HUES64 (cell line): ENCODE measurements at regions not wholly inside any gene's neighbourhood (a gene's known extent, or its start where the extent isn't known, plus 50 kb on each side); places are given as distances from the start of the nearest gene placed in this dataset.

Experiments
- H3K27ac ChIP-seq: 2 replicates; pipeline ENCODE4 v1.7.0; 2013; ENCODE audit warnings: low read depth, low read length, inconsistent platforms
- H3K27me3 ChIP-seq: 2 replicates; pipeline ENCODE4 v1.6.1; 2013; ENCODE audit warnings: mild to moderate bottlenecking, low read length; ENCODE audit not compliant: insufficient read depth
- H3K36me3 ChIP-seq: 2 replicates; pipeline ENCODE4 v1.6.1; 2013; ENCODE audit warnings: mild to moderate bottlenecking, low read length; ENCODE audit not compliant: insufficient read depth
- H3K4me1 ChIP-seq: 2 replicates; pipeline ENCODE4 v1.6.1; 2013; ENCODE audit warnings: mild to moderate bottlenecking, low read length, moderate library complexity; ENCODE audit not compliant: insufficient read depth
- H3K4me3 ChIP-seq: 2 replicates; pipeline ENCODE4 v1.5.1; 2013; ENCODE audit warnings: mild to moderate bottlenecking, low read length, moderate library complexity
- H3K9ac ChIP-seq: 2 replicates; pipeline ENCODE4 v1.6.1; 2013; ENCODE audit warnings: mild to moderate bottlenecking, low read depth, low read length
- H3K9me3 ChIP-seq: 2 replicates; pipeline ENCODE4 v1.6.1; 2013; ENCODE audit warnings: low read depth, low read length; ENCODE audit not compliant: insufficient read depth
- WGBS: fragments of 150-250, 120-280 bp; methylation state at CpG from one replicate; pipeline ENCODE4 v1.1.7; 2013; ENCODE audit warnings: missing lambda C conversion rate; 5-methylcytosine and 5-hydroxymethylcytosine counted together

DNA sequence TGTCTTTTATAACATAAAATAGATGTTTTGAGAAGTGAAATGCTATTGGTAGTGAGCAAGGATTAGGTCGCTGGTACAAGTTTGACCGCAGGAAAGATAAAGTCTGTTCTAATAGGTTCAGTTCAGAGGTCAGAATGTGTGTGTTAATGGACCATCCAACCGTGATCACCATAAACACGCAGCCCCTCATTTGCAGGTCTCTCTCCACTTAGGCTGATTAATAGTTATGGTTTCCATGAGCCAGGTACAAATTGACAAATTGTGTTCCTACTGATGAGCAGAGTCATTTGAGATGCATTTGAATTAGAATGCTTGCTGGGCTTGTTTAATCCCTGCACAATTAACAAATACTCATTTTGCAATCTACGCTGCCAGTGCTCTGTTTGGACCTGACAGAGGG, 318.1 kb upstream of the GOT2 start:
- Histone ChIP-seq H3K27me3 (no peaks in the 10 kb centered on the region), H3K4me1 (no peaks in the 10 kb centered on the region), H3K4me3 (no peak overlapping the region), H3K36me3 (no peaks in the 10 kb centered on the region), H3K27ac (no peak overlapping the region), H3K9ac (no peak overlapping the region), H3K9me3 (no peaks in the 10 kb centered on the region)
- 92% methylated on average over 5 of the region's 5 CpGs for WGBS

DNA sequence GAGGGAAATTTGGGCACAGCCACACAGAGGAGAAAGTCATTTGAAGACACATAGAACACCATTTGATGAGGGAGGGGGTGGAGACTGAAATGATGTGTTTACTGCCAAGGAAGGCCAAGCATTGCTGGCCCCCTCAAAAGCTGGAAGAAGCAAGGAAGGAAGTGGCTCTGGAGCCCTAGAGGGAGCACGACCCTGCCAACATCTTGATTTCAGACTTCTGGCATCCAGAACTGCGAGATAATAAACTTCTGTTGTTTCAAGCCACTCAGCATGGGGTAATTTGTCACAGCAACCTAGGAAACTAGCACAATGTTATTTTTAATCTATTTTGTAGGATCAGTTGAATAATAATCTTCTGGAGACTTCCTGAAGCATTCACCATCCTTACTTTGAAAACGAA, 314.8 kb upstream of the GOT2 start:
- no peaks in the 10 kb centered on the region for H3K27me3 ChIP-seq
- 80% methylated on average over 2 of the region's 3 CpGs for WGBS
- H3K36me3 ChIP-seq = no peaks in the 10 kb centered on the region
- no peaks in the 10 kb centered on the region for H3K9me3 ChIP-seq
- H3K4me3 ChIP-seq = no peak overlapping the region
- H3K9ac ChIP-seq = no peak overlapping the region
- no peak overlapping the region for H3K27ac ChIP-seq
- no peaks in the 10 kb centered on the region for H3K4me1 ChIP-seq

- Histone ChIP-seq H3K9me3 (no peaks in the 10 kb centered on the region), H3K27ac (no peak overlapping the region), H3K4me1 (no peaks in the 10 kb centered on the region), H3K9ac (no peak overlapping the region), H3K36me3 (no peaks in the 10 kb centered on the region), H3K4me3 (no peak overlapping the region), H3K27me3 (no peaks in the 10 kb centered on the region)
- WGBS = 78% methylated on average over 4 of the region's 4 CpGs
These were observed 313.0 kb upstream of the GOT2 start for GRCh38 chr16:59047114-59047513.

GRCh38 chr16:59046335-59046734, 312.2 kb upstream of the GOT2 start:
- Histone ChIP-seq H3K27me3 (no peaks in the 10 kb centered on the region), H3K4me3 (no peak overlapping the region), H3K4me1 (no peaks in the 10 kb centered on the region), H3K9ac (no peak overlapping the region), H3K36me3 (no peaks in the 10 kb centered on the region), H3K27ac (no peak overlapping the region), H3K9me3 (no peaks in the 10 kb centered on the region)
- WGBS = 97% methylated on average over 4 of the region's 4 CpGs

- no peaks in the 10 kb centered on the region for H3K9me3 ChIP-seq
- no peak overlapping the region for H3K9ac ChIP-seq
- WGBS = 93% methylated on average over 2 of the region's 4 CpGs
- no peaks in the 10 kb centered on the region for H3K4me1 ChIP-seq
- no peak overlapping the region for H3K27ac ChIP-seq
- no peak overlapping the region for H3K4me3 ChIP-seq
- H3K27me3 ChIP-seq = no peaks in the 10 kb centered on the region
- H3K36me3 ChIP-seq = no peaks in the 10 kb centered on the region
These were observed 311.4 kb upstream of the GOT2 start for GRCh38 chr16:59045501-59045900.

DNA sequence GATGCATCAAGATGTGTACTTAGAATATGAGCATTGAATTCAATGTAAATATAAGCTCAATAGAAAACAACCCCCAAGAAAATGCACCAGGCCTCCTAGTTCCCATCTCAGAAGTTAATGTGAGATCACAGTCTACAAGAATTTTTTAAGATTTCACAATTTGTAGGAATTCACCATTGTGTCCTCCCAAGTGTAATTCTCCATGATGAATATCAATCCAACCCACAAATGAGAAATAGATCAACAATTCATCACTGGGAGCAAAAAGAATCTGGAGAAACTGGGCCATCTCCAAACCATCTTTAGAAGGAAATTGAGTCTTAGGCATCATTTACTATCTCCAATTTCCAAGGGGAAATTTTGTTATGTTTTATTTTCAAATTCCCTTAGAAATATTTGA, 310.5 kb upstream of the GOT2 start:
- no peaks in the 10 kb centered on the region for H3K36me3 ChIP-seq
- H3K9ac ChIP-seq = no peak overlapping the region
- no peak overlapping the region for H3K4me3 ChIP-seq
- H3K4me1 ChIP-seq = no peaks in the 10 kb centered on the region
- H3K27ac ChIP-seq = no peak overlapping the region
- no peaks in the 10 kb centered on the region for H3K9me3 ChIP-seq
- no peaks in the 10 kb centered on the region for H3K27me3 ChIP-seq

DNA sequence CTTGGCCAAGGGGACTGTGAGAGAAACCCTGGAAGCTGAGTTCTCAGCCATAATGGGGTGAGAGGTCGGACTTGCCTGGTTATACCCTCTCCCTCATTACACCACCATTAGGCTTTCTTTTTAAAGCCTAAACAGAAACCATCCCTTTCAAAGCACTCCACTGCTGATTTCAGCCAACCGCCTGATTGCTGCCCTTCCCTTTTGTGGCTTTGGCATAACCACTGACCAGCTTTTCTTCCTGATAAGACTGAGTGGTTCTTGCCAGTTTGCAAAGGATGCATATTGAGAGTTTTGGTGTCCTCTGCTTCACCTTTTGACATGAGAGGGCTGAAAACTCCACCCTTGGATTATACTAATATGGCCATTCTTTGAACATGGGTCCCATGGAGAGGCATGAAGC, 308.2 kb upstream of the GOT2 start:
- no peaks in the 10 kb centered on the region for H3K36me3 ChIP-seq
- no peak overlapping the region for H3K9ac ChIP-seq
- WGBS = 95% methylated on average over 2 of the region's 2 CpGs
- H3K27me3 ChIP-seq = no peaks in the 10 kb centered on the region
- no peaks in the 10 kb centered on the region for H3K4me1 ChIP-seq
- no peak overlapping the region for H3K27ac ChIP-seq
- H3K4me3 ChIP-seq = no peak overlapping the region
- no peaks in the 10 kb centered on the region for H3K9me3 ChIP-seq

- H3K9ac ChIP-seq = no peak overlapping the region
These were observed 305.1 kb upstream of the GOT2 start for GRCh38 chr16:59039066-59039720.

GRCh38 chr16:59030923-59031485, 296.9 kb upstream of the GOT2 start:
- Histone ChIP-seq H3K9ac (no peak overlapping the region), H3K4me1 (no peaks in the 10 kb centered on the region), H3K9me3 (no peaks in the 10 kb centered on the region), H3K27me3 (no peaks in the 10 kb centered on the region), H3K27ac (no peak overlapping the region), H3K4me3 (no peak overlapping the region), H3K36me3 (no peaks in the 10 kb centered on the region)
- 98% methylated on average over 3 of the region's 6 CpGs for WGBS

More at GRCh38 chr16:59039066-59039720, 305.1 kb upstream of the GOT2 start:
- Histone ChIP-seq H3K4me3 (no peak overlapping the region), H3K9me3 (no peaks in the 10 kb centered on the region), H3K27ac (no peak overlapping the region), H3K27me3 (no peaks in the 10 kb centered on the region), H3K4me1 (no peaks in the 10 kb centered on the region), H3K36me3 (no peaks in the 10 kb centered on the region)
- WGBS = 96% methylated on average over 1 of the region's 3 CpGs

DNA sequence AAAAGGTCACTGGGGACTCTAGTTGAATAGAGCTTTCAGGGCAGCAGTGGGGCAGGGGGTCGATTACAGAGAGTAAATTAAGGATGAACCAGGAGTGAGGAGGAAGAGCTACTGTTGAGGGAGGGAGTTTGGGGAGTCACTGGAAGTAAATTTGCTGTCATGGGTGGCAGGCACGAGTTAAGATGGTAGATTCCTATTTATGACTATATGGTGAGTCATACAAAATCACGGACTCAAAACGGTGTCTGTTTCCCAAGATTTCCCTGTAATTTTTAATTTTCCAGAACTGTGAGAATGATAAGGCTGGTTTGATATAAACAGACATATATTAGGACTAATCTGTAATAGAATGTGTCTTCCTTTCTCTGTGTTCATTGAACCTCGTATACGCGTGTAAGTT, 287.6 kb upstream of the GOT2 start:
- Histone ChIP-seq H3K27me3 (no peaks in the 10 kb centered on the region), H3K27ac (no peak overlapping the region), H3K4me1 (no peaks in the 10 kb centered on the region), H3K36me3 (no peaks in the 10 kb centered on the region), H3K4me3 (no peak overlapping the region), H3K9me3 (no peaks in the 10 kb centered on the region), H3K9ac (no peak overlapping the region)
- WGBS = 84% methylated on average over 4 of the region's 7 CpGs

DNA sequence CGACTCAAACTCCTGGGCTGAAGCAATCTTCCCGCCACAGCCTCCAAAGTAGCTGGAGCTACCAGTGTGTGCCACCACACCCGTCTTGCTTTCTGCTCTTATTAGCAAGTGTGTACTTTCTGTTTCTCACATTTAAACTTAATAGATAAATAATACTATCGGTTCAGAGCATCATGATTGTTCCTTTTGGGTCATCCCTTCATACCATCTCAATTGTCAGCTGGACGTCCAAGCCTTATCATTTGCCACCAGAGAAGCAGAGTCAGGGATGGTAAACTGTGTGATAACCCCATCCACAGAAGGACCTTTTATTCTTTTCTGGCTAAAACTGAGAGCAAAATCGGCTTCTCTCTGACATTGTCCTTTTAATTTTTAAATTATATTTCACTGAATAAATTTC, 279.8 kb upstream of the GOT2 start:
- WGBS = 93% methylated on average over 6 of the region's 6 CpGs
- Histone ChIP-seq H3K27me3 (no peaks in the 10 kb centered on the region), H3K4me3 (no peak overlapping the region), H3K27ac (no peak overlapping the region), H3K9ac (no peak overlapping the region), H3K9me3 (no peaks in the 10 kb centered on the region), H3K4me1 (no peaks in the 10 kb centered on the region), H3K36me3 (no peaks in the 10 kb centered on the region)

GRCh38 chr16:58999762-59000161, 265.6 kb upstream of the GOT2 start:
- no peak overlapping the region for H3K4me3 ChIP-seq
- H3K36me3 ChIP-seq = no peaks in the 10 kb centered on the region
- no peak overlapping the region for H3K27ac ChIP-seq
- no peak overlapping the region for H3K9ac ChIP-seq
- no peaks in the 10 kb centered on the region for H3K27me3 ChIP-seq
- no peaks in the 10 kb centered on the region for H3K4me1 ChIP-seq
- no peaks in the 10 kb centered on the region for H3K9me3 ChIP-seq
- 88% methylated on average over 5 of the region's 5 CpGs for whole genome bisulfite sequencing
